Endothelial cell of umbilical vein (primary cell): ENCODE measurements at regions not wholly inside any gene's neighbourhood (a gene's known extent, or its start where the extent isn't known, plus 50 kb on each side); places are given as distances from the start of the nearest gene placed in this dataset.

Source experiments
- CTCF ChIP-seq, 2 donors: IDR thresholded peaks; 1 replicate in 1 of 2; 2 replicates in 1 of 2; pipeline ENCODE4 v1.5.1; 2011; ENCODE audit warnings: low read length in 2 of 2, mild to moderate bottlenecking in 2 of 2, moderate library complexity in 2 of 2, control low read depth in 1 of 2, inconsistent platforms in 1 of 2, low read depth in 1 of 2; ENCODE audit not compliant: insufficient read depth in 1 of 2; ENCODE audit errors: extremely low read depth in 1 of 2
- EZH2 ChIP-seq: IDR thresholded peaks from 2 replicates; pipeline ENCODE4 v1.6.1; 2012; ENCODE audit warnings: borderline replicate concordance, low read depth, mild to moderate bottlenecking, moderate library complexity, low read length, inconsistent platforms; ENCODE audit not compliant: severe bottlenecking
- FOS ChIP-seq: IDR thresholded peaks from 2 replicates; pipeline ENCODE4 v1.6.1; 2011; ENCODE audit warnings: mild to moderate bottlenecking, low read length, moderate library complexity, borderline replicate concordance; ENCODE audit not compliant: insufficient read depth
- GATA2 ChIP-seq: IDR thresholded peaks from 2 replicates; pipeline ENCODE4 v1.7.0; 2011; ENCODE audit warnings: low read depth, mild to moderate bottlenecking, moderate library complexity, mixed read lengths, low read length; ENCODE audit not compliant: insufficient read length, insufficient read depth
- JUN ChIP-seq: IDR thresholded peaks from 2 replicates; pipeline ENCODE4 v1.6.1; 2011; ENCODE audit warnings: borderline replicate concordance, low read depth; ENCODE audit not compliant: insufficient read length, insufficient read depth
- MAX ChIP-seq: IDR thresholded peaks from 2 replicates; pipeline ENCODE4 v1.6.1; 2011; ENCODE audit not compliant: insufficient read depth, insufficient read length
- MYC ChIP-seq: IDR thresholded peaks from one replicate; pipeline ENCODE4 v1.6.1; 2011; ENCODE audit warnings: mild to moderate bottlenecking, low read depth, low read length
- POLR2A ChIP-seq: IDR thresholded peaks from 2 replicates; pipeline ENCODE4 v1.6.1; 2012; ENCODE audit warnings: low read depth, mild to moderate bottlenecking, control low read depth, low read length
- POLR2AphosphoS5 ChIP-seq: IDR thresholded peaks from 2 replicates; pipeline ENCODE4 v1.6.1; 2012; ENCODE audit warnings: low read depth, mild to moderate bottlenecking, control low read depth, low read length, moderate library complexity; ENCODE audit not compliant: insufficient read depth

GRCh38 chr14:104335176-104335575 lies 196.8 kb downstream of the KIF26A start:
- no peak for TF ChIP-seq POLR2A
- TF ChIP-seq CTCF (IDR thresholded peaks at IDR 0.05; ENCODE audit: extremely low read depth in 1 of 2, insufficient read depth in 1 of 2, low read depth in 1 of 2, low read length in 2 of 2) = no peak
- TF ChIP-seq EZH2 = no peak
- no peak for TF ChIP-seq MAX
- TF ChIP-seq FOS = no peak
- no peak for TF ChIP-seq GATA2
- no peak for TF ChIP-seq POLR2AphosphoS5
- no peak for TF ChIP-seq MYC
- TF ChIP-seq JUN = no peak
